Activated naive CD8-positive, alpha-beta T cell (primary cell): ENCODE measurements at regions not wholly inside any gene's neighbourhood (a gene's known extent, or its start where the extent isn't known, plus 50 kb on each side); places are given as distances from the start of the nearest gene placed in this dataset.
"Not testable (repeated sequence)": the region's sequence is repeated elsewhere in the genome, so short reads cannot be mapped to it uniquely, and the experiment has no call there.

Source experiments
- H3K27ac Mint-ChIP-seq: one replicate; pipeline ENCODE4 v1.8.0; 2021; ENCODE audit warnings: mixed read lengths
- H3K27me3 Mint-ChIP-seq: one replicate; pipeline ENCODE4 v1.8.0; 2021; ENCODE audit warnings: mixed read lengths
- H3K36me3 Mint-ChIP-seq: one replicate; pipeline ENCODE4 v1.8.0; 2021; ENCODE audit warnings: mixed read lengths
- H3K4me1 Mint-ChIP-seq: one replicate; pipeline ENCODE4 v1.8.0; 2021; ENCODE audit warnings: low read depth, mixed read lengths
- H3K4me3 Mint-ChIP-seq: one replicate; pipeline ENCODE4 v1.8.0; 2021; ENCODE audit warnings: mild to moderate bottlenecking, mixed read lengths
- H3K9me3 Mint-ChIP-seq: one replicate; pipeline ENCODE4 v1.8.0; 2021; ENCODE audit warnings: low read depth, mixed read lengths

DNA sequence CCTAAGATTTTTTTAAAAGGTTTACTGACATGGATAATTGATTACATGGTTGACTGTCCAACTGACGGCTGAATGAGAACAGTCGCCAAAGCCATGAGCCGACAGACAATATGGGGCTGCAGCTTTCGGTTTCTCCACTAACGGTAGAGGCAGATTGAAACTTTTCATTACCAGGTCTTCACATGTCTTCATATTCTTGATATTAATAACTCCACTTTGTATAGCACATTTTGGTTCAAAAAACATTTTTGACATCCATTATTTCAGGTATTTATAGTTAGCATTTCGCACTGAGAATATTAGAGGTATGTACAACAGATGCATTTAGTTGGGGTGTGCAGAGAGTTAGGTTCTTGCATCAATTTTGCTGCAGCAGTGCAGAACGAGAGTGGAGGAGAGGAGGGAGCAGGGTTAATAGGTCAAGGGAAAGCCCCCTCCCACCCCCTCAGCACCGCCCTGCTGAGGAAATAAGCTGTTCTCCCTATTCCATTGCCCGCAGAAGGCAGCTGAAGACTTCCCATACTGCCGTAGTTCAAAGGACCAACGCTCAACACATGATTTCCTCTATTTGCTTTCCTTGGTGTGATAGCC, 73.6 kb upstream of the ADTRP start:
- H3K36me3 Mint-ChIP-seq, result no peaks in the 10 kb centered on the region
- no peaks in the 10 kb centered on the region for H3K27me3 Mint-ChIP-seq
- no peaks in the 10 kb centered on the region for H3K9me3 Mint-ChIP-seq
- no peak overlapping the region for H3K4me3 Mint-ChIP-seq
- H3K4me1 Mint-ChIP-seq, result peaks cover 4% of the 10 kb centered on the region
- H3K27ac Mint-ChIP-seq, result no peak overlapping the region

DNA sequence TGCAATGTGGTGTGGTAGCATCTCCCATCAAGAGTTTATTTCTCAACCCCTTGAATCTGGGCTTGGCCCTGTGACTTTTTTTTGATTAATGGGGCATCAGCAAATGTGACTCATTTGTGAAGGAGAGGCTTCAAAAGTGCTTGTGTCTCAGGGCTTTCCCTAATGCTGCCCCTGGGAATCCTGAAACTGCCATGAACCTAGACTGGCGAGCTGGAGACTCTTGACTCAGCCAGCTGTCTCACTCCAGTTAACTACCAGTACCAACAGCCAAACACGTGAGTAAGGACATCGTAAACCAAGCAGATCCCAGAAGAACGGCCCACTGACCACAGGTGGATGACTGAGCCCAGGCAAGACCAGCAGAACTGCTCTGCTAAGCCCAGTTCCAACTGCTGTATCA, 72.8 kb upstream of the ADTRP start:
- Mint-ChIP-seq H3K4me1 (peaks cover 4% of the 10 kb centered on the region), H3K9me3 (no peaks in the 10 kb centered on the region), H3K4me3 (no peak overlapping the region), H3K27me3 (no peaks in the 10 kb centered on the region), H3K36me3 (no peaks in the 10 kb centered on the region), H3K27ac (no peak overlapping the region)

DNA sequence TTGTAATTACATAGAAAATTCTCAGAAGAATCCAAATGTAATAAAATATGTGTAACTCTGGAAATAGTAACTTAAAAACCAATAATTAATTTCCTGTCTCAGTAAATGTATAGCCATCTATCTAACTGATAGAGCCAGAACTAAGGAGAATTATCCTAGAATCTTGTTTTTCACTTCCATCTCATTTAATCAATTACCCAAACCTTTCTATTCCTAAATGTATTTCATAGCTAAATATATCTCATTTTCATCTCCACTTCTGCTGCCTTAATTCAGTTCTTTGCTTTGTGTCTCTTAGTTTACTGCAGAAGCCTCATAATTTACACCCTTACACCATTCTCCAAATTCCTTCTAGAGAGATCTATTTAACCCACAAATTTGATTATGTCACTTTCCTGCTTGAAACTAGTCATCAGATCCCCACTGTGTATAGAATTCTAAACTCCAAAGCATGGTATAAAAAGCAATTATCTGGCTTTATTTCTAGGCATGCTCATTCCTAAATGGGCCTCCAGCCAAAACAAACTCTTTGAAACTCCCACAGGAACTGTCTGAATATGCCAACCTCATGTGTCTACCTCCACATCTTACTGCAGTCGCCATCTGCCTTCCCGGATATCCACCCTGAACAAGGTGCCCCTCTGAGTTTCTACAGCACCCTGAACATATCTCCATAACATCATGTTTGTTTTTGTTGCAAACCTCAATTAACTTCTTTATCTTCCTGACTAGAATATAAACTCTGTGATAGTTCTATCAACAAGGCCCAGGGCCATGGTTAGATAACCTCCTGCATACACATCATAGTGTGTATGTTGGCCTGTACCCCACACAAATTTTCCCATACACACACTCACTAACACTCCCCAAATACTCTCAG, 70.5 kb upstream of the ADTRP start:
- Mint-ChIP-seq H3K9me3 (no peaks in the 10 kb centered on the region), H3K4me3 (no peak overlapping the region), H3K4me1 (no peaks in the 10 kb centered on the region), H3K36me3 (no peaks in the 10 kb centered on the region), H3K27ac (no peak overlapping the region), H3K27me3 (no peaks in the 10 kb centered on the region)

DNA sequence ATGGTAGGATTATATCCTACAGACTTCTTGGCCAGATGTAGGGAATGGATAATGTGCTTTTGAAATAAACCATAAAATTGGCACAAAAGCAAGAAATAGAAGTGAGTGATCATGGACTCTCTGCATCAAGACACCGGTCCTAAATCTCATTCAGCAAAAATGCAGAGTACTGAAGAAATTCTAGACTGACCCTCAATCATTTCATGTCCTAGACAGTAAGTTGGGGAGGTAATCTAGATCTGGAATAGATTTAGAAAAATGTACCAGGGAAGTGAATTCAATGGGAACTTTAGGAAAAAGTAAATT, 69.7 kb upstream of the ADTRP start:
- no peaks in the 10 kb centered on the region for H3K9me3 Mint-ChIP-seq
- no peak overlapping the region for H3K4me3 Mint-ChIP-seq
- H3K27me3 Mint-ChIP-seq, result no peaks in the 10 kb centered on the region
- no peaks in the 10 kb centered on the region for H3K4me1 Mint-ChIP-seq
- H3K27ac Mint-ChIP-seq, result no peak overlapping the region
- no peaks in the 10 kb centered on the region for H3K36me3 Mint-ChIP-seq

DNA sequence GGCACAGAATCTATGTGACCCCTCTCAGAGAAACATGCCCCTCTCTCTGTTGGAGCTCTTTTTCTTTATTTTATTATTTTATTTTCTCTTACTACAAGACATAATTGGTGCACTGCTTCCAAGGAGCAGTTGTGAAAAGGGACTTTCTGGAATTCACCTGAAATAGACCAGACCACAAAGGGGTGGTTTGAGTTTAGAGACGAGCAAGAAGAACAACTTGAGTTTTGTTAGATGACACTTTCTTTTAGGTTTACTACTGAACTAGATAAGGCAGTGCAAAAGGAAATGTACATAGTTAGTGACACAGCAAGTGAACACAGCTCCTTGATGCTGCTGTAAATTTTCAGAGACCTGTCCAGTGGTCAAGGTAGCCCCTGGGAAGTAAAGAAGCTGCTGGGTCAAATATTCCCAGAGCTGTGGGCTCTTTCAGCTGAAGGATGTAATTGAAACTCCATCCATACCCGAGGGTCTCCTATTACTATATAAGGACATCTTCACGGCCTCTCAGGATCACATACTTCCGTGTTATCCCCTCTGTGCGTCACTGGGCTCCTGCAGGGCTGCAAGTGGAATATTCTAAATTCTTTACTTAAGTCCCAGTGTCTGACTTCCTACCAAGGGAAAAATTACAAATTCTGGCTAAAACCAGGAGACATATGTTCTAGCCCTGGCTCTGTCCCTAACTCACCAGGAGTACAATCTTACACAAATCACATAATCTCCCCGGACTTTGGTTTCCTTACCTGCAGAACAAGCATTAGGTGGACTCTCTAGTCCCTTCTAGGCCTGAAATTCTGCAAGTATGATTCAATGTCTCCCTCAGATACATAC, 69.1 kb upstream of the ADTRP start:
- no peaks in the 10 kb centered on the region for H3K4me1 Mint-ChIP-seq
- no peaks in the 10 kb centered on the region for H3K36me3 Mint-ChIP-seq
- no peak overlapping the region for H3K27ac Mint-ChIP-seq
- H3K9me3 Mint-ChIP-seq, result no peaks in the 10 kb centered on the region
- H3K4me3 Mint-ChIP-seq, result no peak overlapping the region
- no peaks in the 10 kb centered on the region for H3K27me3 Mint-ChIP-seq

DNA sequence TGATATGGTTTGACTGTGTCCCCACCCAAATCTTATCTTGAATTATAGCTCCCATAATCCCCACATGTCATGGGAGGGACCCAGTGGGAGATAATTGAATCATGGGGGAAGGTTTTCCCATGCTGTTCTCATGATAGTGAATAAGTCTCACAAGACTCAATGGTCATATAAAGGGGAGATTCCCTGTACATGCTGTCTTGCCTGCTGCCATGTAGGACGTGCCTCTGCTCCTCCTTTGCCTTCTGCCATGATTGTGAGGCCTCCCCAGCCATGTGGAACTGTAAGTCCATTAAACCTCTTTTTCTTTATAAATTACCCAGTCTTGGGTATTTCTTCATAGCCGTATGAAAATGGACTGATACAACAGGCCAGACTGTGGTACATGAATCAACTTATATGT, 68.5 kb upstream of the ADTRP start:
- H3K27ac Mint-ChIP-seq, H3K36me3 Mint-ChIP-seq, H3K4me3 Mint-ChIP-seq, H3K27me3 Mint-ChIP-seq, H3K4me1 Mint-ChIP-seq, H3K9me3 Mint-ChIP-seq: not testable (repeated sequence)

DNA sequence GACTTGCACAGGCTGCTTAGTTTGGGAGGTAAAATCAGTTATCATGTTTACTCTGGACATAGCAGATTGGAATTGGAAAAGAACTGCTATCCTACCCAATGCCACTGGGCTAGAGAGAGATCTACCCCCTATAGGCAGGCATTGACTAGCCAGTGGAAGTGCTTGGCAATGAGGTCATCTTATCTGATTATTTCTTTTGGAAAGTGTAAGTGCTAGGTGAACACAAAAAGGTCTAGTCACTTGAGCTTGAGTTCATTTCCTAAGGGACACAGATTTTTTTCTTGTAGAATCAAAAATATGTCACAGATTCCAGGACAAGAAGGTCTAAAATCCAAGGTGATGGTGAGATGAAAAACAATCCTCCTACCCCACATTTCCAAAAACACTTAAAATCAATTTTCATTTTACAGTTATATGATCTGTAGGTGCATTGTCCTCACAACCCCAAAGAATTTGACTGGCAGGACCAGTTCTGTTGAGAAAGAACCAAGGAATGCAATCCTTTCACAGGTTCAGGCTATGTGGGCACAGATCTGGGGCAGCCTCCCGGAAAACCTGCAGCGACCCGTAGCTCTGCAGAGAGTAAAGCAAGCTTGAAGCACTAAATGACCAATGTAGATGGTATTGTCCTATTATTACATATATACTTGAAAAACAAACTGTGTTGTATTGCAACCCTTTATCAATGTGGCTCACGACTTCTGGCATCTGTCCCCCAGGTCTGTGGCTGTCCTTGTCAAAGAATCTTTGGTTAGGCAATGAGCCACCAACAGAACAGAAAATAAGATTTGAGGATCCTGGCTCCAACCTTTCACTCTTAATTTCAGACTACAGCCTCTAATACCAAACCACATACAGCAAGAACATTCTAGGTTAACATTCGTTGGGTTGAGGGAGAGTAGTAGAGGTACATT, 67.3 kb upstream of the ADTRP start:
- H3K27me3 Mint-ChIP-seq, result no peaks in the 10 kb centered on the region
- H3K9me3 Mint-ChIP-seq, result peaks cover 4% of the 10 kb centered on the region
- no peak overlapping the region for H3K27ac Mint-ChIP-seq

DNA sequence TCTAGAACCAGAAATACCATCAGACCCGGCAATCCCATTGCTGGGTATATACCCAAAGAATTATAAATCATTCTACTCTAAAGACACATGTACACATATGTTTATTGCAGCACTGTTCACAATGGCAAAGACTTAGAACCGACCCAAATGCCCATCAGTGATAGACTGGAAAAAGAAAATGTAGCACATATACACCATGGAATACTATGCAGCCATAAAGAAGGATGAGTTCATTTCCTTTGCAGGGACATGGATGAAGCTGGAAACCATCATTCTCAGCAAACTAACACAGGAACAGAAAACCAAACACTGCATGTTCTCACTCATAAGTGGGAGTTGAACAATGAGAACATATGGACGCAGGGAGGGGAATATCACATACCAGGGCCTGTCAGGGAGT, 64.2 kb upstream of the ADTRP start:
- H3K27me3 Mint-ChIP-seq, H3K36me3 Mint-ChIP-seq, H3K4me3 Mint-ChIP-seq, H3K4me1 Mint-ChIP-seq, H3K27ac Mint-ChIP-seq: not testable (repeated sequence)
- peaks cover 21% of the 10 kb centered on the region for H3K9me3 Mint-ChIP-seq

More for the DNA sequence above, 67.3 kb upstream of the ADTRP start:
- H3K4me1 Mint-ChIP-seq, result no peaks in the 10 kb centered on the region
- no peaks in the 10 kb centered on the region for H3K36me3 Mint-ChIP-seq
- no peak overlapping the region for H3K4me3 Mint-ChIP-seq

DNA sequence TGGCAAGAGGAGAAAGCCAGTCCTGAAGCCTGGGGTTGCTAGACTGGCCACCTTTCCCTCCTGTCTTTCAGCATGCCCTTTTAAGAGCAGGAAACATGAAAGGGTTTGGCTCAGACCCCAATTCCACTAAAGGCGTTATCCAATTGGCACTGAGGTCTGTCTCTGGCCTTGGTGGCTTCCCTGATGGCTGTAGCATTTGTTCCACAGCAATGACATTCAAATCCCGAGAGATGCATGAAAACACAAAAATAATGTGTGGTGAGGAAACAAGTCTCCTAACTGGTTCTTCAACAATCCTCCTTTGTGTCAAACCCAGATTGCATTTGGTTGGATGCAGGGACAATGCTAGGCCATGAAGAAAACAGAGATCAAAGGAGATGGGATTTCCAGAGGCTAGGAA, 56.5 kb upstream of the ADTRP start:
- no peaks in the 10 kb centered on the region for H3K4me1 Mint-ChIP-seq
- H3K9me3 Mint-ChIP-seq, result peaks cover 16% of the 10 kb centered on the region
- H3K36me3 Mint-ChIP-seq, result peaks cover 8% of the 10 kb centered on the region
- H3K27me3 Mint-ChIP-seq, result no peaks in the 10 kb centered on the region
- H3K4me3 Mint-ChIP-seq, result no peak overlapping the region
- no peak overlapping the region for H3K27ac Mint-ChIP-seq

DNA sequence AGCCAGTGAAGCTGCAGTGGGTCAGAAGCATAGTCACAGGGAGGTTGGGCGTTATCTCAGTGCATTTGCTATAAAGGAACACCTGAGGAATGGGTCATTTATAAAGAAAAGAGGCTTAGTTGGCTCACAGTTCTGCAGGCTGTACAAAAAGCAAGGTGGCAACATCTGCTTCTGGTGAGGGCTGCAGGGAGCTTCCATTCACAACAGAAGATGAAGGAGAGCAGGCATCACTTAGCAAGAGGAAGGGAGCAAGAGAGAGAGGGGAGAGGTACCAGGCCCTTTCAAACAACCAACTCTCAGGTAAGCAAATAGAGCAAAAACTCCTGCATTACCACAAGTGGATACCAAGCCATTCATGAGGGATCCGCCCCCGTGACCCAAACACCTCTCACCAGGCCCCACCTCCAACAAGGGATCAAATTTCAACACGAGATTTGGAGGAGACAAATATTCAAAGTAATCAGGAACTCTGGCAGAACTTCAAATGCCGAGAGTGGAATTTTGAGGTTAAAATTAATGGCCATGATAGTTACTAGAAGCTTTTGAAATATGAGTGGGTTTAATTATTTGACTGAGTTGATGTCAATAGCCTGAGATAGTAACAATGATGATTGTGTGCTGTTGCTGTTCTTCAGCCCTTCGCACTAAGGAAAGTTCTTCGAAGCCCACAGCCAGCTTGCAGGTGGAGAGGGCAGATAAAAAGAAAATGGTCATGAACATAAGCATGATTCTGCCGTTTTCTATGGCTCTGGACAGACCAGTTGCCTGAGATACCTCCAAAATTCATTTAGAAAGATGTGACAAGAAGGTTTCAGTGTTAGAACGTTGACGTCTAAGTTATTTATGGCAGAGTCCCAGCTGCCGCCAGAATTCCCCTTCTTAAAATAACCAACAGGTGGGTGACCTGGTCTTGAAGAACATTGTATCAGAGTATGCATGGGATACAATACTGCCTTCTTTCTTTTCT, 55.3 kb upstream of the ADTRP start:
- Mint-ChIP-seq H3K9me3 (peaks cover 6% of the 10 kb centered on the region), H3K4me3 (no peak overlapping the region), H3K4me1 (no peaks in the 10 kb centered on the region), H3K27me3 (no peaks in the 10 kb centered on the region), H3K27ac (no peak overlapping the region), H3K36me3 (peaks cover 5% of the 10 kb centered on the region)

DNA sequence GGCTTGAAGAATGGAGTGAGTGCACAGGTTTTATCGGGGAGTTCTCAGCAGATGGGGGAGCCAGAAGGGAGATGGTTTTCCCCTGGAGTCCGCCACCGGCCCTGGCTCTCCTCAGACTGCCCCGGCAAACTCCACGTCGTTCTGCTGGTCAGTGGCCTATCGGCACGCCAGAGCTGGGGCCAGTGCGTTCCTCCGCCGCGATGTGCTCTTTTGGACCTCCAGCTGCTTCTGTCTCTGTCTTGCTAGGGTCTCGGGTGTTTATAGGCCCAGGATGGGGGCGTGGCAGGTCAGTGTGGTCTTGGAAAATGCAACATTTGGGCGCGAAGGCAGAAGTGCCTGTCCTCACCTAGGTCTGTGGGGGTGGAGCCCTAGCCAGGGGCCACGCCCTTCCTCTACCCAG, 53.0 kb upstream of the ADTRP start:
- Mint-ChIP-seq H3K36me3 (no peaks in the 10 kb centered on the region), H3K4me1 (peaks cover 1% of the 10 kb centered on the region), H3K27ac (no peak overlapping the region), H3K9me3 (no peaks in the 10 kb centered on the region), H3K27me3 (no peaks in the 10 kb centered on the region), H3K4me3 (no peak overlapping the region)

DNA sequence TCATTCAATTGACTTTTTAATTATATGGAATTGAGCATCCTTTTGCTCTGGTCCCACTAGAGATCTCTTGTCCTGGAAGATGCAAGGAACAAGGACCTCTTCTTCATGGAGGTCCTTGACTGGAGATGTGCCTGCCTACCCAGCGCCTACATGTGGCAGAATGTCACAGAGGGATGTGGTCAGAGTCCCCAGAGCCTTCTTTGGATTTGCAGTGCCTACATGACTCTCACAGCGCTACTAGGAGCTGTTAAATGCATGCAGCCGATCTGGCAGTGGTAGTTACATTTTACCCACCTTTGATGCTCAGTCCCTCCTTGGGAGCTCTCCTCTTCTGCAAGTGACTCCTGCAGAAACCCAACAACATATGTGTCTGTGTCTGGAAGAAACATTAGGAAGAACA, 51.9 kb upstream of the ADTRP start:
- H3K27ac Mint-ChIP-seq, result no peak overlapping the region
- H3K36me3 Mint-ChIP-seq, result no peaks in the 10 kb centered on the region
- no peaks in the 10 kb centered on the region for H3K27me3 Mint-ChIP-seq
- H3K9me3 Mint-ChIP-seq, result no peaks in the 10 kb centered on the region
- H3K4me3 Mint-ChIP-seq, result no peak overlapping the region
- H3K4me1 Mint-ChIP-seq, result peaks cover 1% of the 10 kb centered on the region

DNA sequence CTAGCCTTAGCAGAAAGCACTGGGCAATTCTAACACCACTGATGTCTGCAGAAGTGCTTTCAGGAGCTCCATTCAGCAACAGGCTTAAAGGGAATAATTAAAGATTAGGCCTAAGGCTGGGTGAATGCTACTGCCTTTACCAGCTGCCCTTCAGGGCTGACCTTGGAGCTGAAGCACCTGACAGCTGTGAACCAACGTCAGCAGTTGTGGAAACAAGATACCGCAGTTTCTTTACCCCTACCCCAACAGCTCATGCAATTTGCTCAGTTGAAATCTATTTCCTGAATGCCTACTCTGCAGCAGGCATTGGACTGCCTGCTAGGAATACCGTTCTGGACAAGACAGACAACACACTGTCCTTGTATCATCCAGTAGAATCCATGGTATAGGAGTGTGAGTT, 51.5 kb upstream of the ADTRP start:
- H3K4me1 Mint-ChIP-seq, result peaks cover 4% of the 10 kb centered on the region
- no peak overlapping the region for H3K27ac Mint-ChIP-seq
- no peaks in the 10 kb centered on the region for H3K27me3 Mint-ChIP-seq
- H3K9me3 Mint-ChIP-seq, result no peaks in the 10 kb centered on the region
- no peaks in the 10 kb centered on the region for H3K36me3 Mint-ChIP-seq
- no peak overlapping the region for H3K4me3 Mint-ChIP-seq
